IMR-90 (cell line): ENCODE measurements at regions not wholly inside any gene's neighbourhood (a gene's known extent, or its start where the extent isn't known, plus 50 kb on each side); places are given as distances from the start of the nearest gene placed in this dataset.

Source experiments
- POLR2A ChIP-seq: IDR thresholded peaks from 2 replicates; pipeline ENCODE4 v1.6.1; 2012; ENCODE audit warnings: mild to moderate bottlenecking, low read depth, low read length
- TF ChIP-seq, protein P1 (sequence below): fragments of 150-350 bp; IDR thresholded peaks from 2 replicates; pipeline ENCODE4 v1.6.1; 2017; ENCODE audit warnings: mild to moderate bottlenecking, antibody characterized with exemption, low read length, low read depth

DNA sequence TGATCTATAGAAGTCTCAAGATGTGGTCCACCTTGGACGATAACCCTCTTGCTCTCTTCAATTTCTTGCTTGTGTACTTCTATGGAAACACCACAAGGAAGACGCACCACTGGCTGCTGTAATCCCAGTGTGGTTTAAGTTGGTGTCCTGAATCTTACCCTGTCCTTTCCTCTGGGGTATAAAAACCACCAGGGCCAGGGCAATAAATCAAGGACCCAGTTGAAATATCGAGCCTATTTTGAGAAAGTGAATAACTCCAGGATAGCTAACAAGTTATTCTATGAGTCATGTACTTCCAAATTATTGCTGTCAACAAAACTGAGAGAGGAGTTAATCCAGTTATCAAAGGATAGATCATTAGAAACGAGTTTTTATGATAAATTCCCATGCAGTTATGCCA is 137.0 kb downstream of the RND3 start:
- TF ChIP-seq POLR2A, result no peak
- TF ChIP-seq, protein P1, sequence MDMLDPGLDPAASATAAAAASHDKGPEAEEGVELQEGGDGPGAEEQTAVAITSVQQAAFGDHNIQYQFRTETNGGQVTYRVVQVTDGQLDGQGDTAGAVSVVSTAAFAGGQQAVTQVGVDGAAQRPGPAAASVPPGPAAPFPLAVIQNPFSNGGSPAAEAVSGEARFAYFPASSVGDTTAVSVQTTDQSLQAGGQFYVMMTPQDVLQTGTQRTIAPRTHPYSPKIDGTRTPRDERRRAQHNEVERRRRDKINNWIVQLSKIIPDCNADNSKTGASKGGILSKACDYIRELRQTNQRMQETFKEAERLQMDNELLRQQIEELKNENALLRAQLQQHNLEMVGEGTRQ, result no peak
